ENCODE measurements at regions not wholly inside any gene's neighbourhood (a gene's known extent, or its start where the extent isn't known, plus 50 kb on each side); places are given as distances from the start of the nearest gene placed in this dataset.

DNA sequence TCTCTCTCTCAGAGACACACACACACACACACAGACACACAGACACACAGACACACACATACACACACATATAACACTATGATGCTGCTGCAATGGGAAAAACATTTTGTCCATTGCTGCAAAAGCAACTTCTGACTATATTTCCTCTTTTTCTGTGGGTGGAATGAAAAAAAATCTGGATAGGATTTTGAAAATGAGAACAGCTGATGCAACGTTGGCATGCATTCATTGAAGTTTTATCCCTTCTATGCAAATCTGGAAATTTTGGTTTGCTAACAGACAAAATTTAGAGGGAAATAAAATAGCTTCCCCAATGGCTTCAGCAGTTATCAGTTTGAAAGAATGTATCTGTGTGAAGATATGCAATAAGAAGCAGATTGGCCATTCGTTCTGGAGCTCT, 763.4 kb upstream of the GRM7 start:
- DNase-seq (ENCODE audit: low read depth in 3 of 3) = no peak

GRCh38 chr3:6098516-6099157, 762.3 kb upstream of the GRM7 start:
- DNase-seq (ENCODE audit: low read depth in 3 of 3) = no peak

- no peak for DNase-seq (ENCODE audit: low read depth in 3 of 3)
These were observed 761.3 kb upstream of the GRM7 start for GRCh38 chr3:6099458-6100075.

DNA sequence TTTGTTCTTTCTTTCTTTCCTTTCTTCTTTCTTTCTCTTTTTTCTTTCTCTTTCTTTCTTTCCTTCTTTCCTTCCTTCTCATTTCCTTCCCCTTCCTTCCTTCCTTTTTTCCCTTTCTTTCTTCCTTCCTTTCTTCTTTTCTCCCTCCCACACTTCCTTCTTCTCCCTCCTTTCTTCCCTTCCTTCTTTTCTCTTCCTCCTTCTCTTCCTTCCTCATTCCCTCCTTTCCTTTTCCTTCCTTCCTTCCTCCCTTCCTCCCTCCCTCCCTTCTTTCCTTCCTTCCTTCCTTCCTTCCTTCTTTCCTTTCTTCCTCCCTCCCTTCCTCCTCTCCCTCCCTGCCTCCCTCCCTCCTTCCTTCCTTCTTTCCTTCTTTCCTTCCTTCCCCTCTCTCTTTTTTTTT, 755.7 kb upstream of the GRM7 start:
- no peak for DNase-seq (ENCODE audit: low read depth in 3 of 3)

DNA sequence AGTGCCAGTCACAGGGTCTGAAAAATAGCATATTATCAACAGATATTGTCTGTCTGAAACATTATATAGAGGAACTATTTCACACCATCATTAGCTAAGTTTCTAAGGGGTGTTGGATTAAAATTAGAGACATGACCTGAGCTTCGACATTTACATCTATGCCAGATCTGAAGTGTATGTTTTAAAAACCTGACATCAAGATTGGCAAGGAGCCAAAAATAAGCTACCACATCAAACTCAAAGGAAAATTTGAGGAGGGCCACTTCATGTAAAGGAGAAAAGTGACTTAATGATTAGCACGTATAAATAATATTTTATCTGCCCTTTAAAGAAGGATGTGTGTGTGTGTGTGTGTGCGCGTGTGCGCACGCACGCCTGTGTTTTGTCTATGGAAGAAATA, 752.0 kb upstream of the GRM7 start:
- no peak for DNase-seq (ENCODE audit: low read depth in 3 of 3)

DNA sequence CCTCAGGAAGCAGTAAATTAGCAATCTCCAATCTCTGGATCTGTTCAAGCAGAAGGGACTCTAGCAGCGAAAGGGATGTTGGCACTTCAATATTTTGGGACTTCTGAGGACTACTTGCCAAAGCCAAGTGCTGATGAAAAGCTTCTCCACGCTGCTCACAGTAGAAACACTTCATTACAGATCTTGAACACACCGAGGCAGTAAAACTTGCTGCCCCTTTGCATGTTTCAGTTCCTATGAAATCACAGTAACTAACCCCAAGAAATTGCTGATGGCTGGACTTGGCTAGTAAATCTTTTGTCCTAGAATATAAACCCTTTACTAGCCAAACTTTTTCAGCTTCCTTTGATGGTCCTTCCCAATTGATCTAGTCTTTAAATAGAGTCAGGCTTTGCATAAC, 750.5 kb upstream of the GRM7 start:
- no peak for DNase-seq (ENCODE audit: low read depth in 3 of 3)

DNA sequence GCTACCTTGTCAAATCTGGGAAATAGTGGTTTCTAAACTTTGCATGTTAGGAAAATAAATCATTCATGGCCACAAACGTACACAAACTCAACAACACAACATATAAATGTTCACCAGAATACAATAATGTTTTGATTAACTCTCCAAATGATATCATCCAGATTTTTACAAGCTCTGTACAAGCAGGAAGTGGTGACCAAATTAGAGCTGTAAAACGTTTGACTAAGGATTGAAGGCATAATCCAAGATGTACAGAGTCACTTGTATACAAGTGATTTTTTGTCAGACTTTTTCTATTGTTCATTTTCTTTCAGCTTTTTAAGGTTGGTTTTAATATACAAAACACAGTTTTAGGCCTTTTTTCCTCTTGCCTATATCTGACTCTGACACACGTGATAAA, 748.4 kb upstream of the GRM7 start:
- no peak for DNase-seq (ENCODE audit: low read depth in 3 of 3)

DNA sequence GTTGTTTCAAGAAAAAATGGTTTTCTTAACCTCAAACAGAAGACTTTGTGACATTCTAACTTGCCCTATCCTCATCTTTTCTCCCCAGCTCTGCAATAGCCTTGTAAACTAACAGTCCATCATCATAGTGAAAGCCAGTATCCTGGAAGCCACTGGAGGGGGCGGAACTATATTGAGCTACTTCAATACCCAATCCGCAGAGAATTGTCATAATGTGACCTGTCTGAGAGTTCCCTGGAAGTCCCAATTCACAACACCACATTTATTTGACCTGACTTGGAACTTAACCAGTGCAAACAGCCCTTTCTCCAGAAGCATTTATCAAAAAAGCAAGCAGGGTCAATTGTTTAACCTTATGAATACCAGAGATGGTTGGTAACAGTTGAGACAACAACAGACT, 747.6 kb upstream of the GRM7 start:
- DNase-seq (ENCODE audit: low read depth in 3 of 3) = no peak

DNA sequence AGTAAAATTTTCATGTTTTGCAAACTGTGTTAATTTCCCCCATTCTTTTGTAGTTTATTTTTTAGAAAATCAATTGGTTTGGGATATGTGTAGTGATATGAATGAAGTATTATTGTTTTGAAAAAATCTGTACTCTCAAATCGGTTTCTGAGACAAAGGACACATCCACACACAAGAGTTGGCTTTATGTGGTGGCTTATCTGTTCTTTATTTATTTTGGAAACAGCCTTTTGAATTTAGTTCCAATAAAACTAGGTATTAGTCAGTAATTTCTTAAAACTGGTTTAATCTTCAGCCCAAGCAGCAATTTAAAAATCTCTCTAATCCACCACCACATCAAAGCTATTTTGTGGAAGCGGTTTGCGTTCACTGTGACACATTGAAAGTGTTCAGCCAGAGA, 741.5 kb upstream of the GRM7 start:
- no peak for DNase-seq (ENCODE audit: low read depth in 3 of 3)

DNA sequence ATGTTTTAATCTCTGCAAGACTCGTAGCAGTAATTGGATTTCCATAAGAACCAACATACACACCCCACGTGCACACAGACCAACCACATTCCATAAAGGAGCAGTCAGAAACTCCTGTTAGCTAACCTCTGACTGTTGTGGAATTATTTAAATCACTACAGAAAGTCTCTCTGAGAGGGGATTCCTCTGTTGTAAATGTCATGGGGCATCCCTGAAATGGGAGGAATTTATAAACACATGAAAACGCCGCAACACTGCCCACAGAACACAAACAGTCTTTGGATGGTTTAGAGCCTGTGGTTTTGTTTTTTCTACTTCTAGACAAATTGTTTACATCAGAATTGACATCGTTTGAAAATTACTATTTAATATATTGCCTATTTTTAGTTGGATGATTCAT, 740.1 kb upstream of the GRM7 start:
- no peak for DNase-seq (ENCODE audit: low read depth in 3 of 3)

DNA sequence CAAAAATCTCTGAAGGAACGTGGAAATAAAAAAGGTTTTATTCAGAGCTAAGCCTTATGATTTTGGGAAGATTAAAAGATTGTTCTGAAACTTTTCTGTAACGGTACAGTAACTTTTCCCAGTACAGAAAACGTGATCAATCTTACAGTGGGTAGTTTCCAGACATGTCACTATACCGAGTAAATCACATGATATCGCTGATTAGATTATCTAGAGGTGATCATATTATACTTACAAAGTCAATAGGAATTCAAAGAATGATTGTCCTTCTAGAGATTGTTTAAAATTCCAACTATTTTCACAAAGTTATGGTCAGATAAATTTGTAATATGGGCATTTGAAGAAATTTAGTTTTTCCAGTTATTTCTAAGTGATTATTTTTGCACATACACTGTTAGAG, 736.0 kb upstream of the GRM7 start:
- DNase-seq (ENCODE audit: low read depth in 3 of 3) = no peak

DNA sequence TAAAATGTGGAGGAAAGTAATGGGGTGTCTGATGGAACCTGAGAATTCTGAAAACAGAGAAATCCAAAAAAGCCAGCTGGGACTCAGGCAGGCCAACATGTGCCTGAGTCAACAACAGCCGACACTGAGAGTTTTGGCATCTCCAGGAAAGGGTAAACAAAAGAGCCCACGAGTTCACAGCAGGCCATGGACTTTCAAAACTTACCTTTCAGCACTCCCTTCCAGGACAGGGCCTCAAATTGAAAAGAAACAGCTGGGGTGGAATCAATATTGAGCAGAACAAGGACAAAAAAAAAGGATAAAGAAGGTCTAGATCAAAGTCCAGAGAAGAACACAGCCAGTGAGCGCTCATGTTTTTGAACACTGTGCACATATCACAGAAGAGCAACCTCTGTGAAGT, 735.4 kb upstream of the GRM7 start:
- DNase-seq (ENCODE audit: low read depth in 3 of 3) = no peak

GRCh38 chr3:6132684-6133432, 728.1 kb upstream of the GRM7 start:
- DNase-seq (ENCODE audit: low read depth in 3 of 3) = no peak

DNA sequence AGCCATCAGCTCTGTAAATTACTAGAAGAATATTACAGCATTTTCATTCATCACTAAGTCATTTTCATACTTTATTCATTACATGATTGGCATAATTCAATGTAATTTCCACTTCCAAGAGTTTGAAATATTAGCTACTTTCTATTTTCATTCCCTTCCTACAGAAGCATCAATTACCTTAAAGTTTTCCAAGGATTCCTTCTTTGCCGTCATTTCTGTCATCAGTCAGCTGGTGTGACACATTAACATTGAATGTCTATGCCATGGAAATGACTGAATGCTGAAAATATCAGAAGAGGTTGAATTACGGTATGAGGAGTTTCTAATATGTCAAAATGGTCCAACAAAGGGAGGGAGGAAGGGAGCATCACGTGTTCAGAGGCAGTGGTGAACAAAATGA, 718.2 kb upstream of the GRM7 start:
- DNase-seq (ENCODE audit: low read depth in 3 of 3) = no peak

- DNase-seq (ENCODE audit: low read depth in 3 of 3) = no peak
These were observed 713.0 kb upstream of the GRM7 start for GRCh38 chr3:6147883-6148282.

DNA sequence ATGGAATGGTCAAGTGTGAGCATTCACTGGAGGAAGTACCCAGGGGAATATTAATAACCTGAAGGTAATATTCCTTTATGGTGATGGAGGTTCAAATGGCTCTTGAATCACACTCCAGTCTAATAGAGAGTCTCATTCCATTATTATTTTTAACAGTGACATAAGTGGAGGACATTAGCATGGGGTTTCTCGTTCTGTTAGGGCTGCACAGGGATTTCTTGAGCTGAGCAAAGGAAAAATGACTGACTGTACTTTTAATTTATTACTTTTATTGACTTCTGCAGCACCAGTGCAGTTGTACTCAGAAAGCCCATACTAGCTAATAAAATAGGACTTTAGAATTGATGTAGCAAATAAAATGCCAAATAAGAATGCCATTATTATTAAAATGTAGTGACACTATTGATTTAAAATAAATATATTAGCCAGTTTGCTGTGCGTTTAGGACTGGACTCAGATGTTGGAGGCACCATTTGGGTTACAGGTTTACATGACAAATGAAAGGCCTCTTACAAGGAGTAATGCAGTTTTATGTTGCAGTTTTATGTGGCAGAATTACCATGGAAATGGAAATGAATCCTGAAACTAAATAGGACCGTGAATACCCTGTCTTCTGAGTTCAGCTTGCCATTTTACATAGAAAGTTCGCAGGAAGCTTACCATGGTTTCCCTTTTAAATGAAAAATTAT, 705.1 kb upstream of the GRM7 start:
- no peak for DNase-seq (ENCODE audit: low read depth in 3 of 3)

- no peak for DNase-seq (ENCODE audit: low read depth in 3 of 3)
These were observed 695.0 kb upstream of the GRM7 start for GRCh38 chr3:6165951-6166350.

DNA sequence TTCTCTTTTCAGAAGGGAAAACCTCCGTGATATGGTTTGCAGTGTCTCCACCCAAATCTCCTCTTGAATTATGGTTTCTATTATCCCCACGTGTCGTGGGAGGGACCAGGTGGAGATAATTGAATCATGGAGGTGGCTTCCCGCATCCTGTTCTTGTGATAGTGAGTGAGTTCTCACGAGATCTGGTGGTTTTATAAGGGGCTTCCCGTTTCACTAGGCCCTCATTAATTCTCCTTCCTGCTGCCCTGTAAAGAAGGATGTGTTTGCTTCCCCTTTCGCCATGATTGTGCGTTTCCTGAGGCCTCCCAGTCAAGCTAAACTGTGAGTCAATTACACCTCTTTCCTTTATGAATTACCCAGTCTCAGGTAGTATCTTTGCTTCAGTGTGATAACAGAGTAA, 692.7 kb upstream of the GRM7 start:
- DNase-seq (ENCODE audit: low read depth in 3 of 3) = no peak

- DNase-seq (ENCODE audit: low read depth in 3 of 3) = no peak
These were observed 687.9 kb upstream of the GRM7 start for GRCh38 chr3:6172871-6173642.

DNA sequence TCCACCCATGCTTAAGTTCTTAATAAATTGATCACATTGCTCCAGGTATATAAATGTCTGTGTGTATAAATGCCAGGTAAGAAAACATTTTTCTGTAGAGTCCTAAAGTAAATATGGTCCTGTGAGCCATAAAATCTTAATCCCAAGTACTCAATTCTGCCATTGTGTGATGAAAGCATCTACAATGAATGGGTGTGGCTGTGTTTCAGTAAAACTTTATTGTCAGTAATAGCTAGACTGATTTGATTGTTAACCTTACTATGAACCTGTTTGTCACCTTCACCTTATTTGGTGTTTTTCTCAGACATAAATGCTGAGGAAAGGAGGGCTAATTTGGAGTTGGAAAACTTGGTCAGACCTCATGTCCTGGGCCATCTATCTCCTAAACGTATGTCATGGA, 683.5 kb upstream of the GRM7 start:
- no peak for DNase-seq (ENCODE audit: low read depth in 3 of 3)

- DNase-seq (ENCODE audit: low read depth in 3 of 3) = no peak
These were observed 681.2 kb upstream of the GRM7 start for GRCh38 chr3:6179761-6180160.

DNA sequence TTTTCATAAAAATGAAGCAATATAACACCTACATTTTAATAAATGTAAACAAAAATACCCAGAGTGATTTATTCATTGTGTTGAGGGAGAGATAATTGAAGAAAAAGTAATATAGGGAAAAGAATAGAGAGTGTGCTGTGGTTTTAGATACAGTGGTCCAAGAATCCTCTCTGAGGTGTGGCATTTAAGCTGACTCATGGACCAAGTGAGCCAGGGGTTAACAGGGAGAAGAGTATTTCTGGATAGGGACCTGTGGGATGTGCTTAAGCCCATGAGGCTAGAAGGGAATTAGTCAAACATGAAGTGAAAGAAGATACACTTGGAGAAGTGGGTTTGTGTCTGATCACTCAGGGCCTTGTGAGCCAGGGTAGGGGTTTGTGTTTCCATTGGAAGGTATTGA, 680.7 kb upstream of the GRM7 start:
- no peak for DNase-seq (ENCODE audit: low read depth in 3 of 3)

Measured in stimulated activated CD4-positive, alpha-beta T cell treated with anti-CD3 and anti-CD28 coated beads, TNF-alpha, amount 100 ng/mL, for 24 hours (primary cell).